ENCODE measurements at regions not wholly inside any gene's neighbourhood (a gene's known extent, or its start where the extent isn't known, plus 50 kb on each side); places are given as distances from the start of the nearest gene placed in this dataset.

- no peak for TF ChIP-seq CTCF (IDR thresholded peaks at IDR 0.05)
- no peak for TF ChIP-seq POLR2A (IDR thresholded peaks at IDR 0.05)
- no peak for TF ChIP-seq EP300 (IDR thresholded peaks at IDR 0.05)
Measured at GRCh38 chr4:32841217-32841616, 2121.0 kb downstream of the PCDH7 start.
